ENCODE measurements at regions not wholly inside any gene's neighbourhood (a gene's known extent, or its start where the extent isn't known, plus 50 kb on each side); places are given as distances from the start of the nearest gene placed in this dataset.
A peak's percentile ranks its signal among the peaks of the same experiment; 100 is the strongest.

DNA sequence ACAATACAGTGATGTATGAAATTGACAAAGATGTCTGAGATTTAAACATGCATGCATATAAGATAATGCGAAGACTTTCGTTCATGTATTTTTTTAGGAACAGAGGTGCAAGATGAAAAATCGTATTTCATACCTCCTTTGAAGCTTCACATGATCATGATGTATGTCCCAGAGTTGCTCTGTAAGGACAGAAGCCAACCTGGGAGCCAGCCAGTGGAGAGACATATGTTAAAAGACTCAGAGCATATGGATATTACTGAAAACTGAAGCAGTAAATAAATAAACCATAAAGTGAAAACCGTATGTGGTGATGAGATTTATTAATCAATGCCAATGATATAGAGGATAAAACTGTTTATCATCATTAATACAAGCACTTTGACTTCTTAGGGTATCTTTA is 424.4 kb upstream of the NETO1 start:
- no peaks in the 10 kb centered on the region for H3K9me3 ChIP-seq (ENCODE audit: control insufficient read depth, insufficient read depth, low read length)
- POLR2A ChIA-PET, result no interaction called here
- no peak for DNase-seq (ENCODE audit: low read depth, low spot score)
- CTCF ChIA-PET, result no interaction called here
- TF ChIP-seq, protein P1, sequence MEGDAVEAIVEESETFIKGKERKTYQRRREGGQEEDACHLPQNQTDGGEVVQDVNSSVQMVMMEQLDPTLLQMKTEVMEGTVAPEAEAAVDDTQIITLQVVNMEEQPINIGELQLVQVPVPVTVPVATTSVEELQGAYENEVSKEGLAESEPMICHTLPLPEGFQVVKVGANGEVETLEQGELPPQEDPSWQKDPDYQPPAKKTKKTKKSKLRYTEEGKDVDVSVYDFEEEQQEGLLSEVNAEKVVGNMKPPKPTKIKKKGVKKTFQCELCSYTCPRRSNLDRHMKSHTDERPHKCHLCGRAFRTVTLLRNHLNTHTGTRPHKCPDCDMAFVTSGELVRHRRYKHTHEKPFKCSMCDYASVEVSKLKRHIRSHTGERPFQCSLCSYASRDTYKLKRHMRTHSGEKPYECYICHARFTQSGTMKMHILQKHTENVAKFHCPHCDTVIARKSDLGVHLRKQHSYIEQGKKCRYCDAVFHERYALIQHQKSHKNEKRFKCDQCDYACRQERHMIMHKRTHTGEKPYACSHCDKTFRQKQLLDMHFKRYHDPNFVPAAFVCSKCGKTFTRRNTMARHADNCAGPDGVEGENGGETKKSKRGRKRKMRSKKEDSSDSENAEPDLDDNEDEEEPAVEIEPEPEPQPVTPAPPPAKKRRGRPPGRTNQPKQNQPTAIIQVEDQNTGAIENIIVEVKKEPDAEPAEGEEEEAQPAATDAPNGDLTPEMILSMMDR (IDR thresholded peaks at IDR 0.05; ENCODE audit: low read depth, low read length), result no peak
- H3K27ac ChIP-seq (ENCODE audit: low read depth, low read length), result no peak overlapping the region
- no peaks in the 10 kb centered on the region for H3K27me3 ChIP-seq (ENCODE audit: control insufficient read depth, insufficient read depth, low read length)
- H3K4me3 ChIP-seq (ENCODE audit: low read depth, low read length), result no peak overlapping the region

DNA sequence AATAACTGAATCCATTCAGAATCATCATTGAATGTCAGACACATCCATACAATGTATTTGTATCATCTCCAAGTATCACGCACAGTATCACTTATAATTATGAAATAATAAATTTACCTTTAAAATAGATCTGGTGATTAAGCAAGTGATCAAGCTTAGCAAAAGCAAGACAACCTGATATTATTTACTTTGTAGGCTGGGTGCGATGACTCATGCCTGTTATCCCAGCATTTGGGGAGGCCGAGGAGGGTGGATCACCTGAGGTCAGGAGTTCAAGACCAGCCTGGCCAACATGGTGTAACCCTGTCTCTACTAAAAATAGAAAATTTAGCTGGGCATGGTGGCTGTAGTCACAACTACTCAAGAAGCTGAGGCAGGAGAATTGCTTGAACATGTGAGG is 421.0 kb upstream of the NETO1 start:
- H3K4me3 ChIP-seq (ENCODE audit: low read depth, low read length), result no peak overlapping the region
- CTCF ChIA-PET, result no interaction called here
- no peak for DNase-seq (ENCODE audit: low read depth, low spot score)
- H3K27ac ChIP-seq (ENCODE audit: low read depth, low read length), result no peak overlapping the region
- H3K9me3 ChIP-seq (ENCODE audit: control insufficient read depth, insufficient read depth, low read length), result no peaks in the 10 kb centered on the region; the same call in 1 of the 2 replicates
- TF ChIP-seq, protein P1 (IDR thresholded peaks at IDR 0.05; ENCODE audit: low read depth, low read length), result no peak
- no peaks in the 10 kb centered on the region for H3K27me3 ChIP-seq (ENCODE audit: control insufficient read depth, insufficient read depth, low read length)
- POLR2A ChIA-PET, result no interaction called here

DNA sequence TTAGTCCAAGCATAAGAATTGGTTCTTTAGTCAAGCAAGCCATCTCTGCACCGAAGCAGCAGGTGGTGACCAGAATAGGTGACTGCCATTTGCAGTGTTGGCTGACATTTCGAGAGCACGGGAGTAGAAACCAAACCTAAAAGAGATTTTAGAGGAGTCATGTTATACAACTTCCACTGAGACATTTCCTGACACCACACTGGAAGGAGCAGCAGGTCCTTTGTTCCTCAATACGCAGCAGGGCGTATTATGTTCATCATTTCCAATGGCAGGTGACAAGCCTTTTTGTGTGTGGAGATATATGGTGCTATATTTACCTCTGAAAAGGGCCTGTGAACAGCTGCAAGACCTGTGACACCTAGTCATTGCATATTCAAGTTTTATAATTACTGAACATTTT is 418.8 kb upstream of the NETO1 start:
- H3K9me3 ChIP-seq (ENCODE audit: control insufficient read depth, insufficient read depth, low read length), result no peaks in the 10 kb centered on the region; the same call in 1 of the 2 replicates
- no peak for DNase-seq (ENCODE audit: low read depth, low spot score)
- no peak overlapping the region for H3K27ac ChIP-seq (ENCODE audit: low read depth, low read length)
- no peaks in the 10 kb centered on the region for H3K27me3 ChIP-seq (ENCODE audit: control insufficient read depth, insufficient read depth, low read length)
- CTCF ChIA-PET, result no interaction called here
- TF ChIP-seq, protein P1 (IDR thresholded peaks at IDR 0.05; ENCODE audit: low read depth, low read length), result no peak
- POLR2A ChIA-PET, result no interaction called here
- no peak overlapping the region for H3K4me3 ChIP-seq (ENCODE audit: low read depth, low read length)

DNA sequence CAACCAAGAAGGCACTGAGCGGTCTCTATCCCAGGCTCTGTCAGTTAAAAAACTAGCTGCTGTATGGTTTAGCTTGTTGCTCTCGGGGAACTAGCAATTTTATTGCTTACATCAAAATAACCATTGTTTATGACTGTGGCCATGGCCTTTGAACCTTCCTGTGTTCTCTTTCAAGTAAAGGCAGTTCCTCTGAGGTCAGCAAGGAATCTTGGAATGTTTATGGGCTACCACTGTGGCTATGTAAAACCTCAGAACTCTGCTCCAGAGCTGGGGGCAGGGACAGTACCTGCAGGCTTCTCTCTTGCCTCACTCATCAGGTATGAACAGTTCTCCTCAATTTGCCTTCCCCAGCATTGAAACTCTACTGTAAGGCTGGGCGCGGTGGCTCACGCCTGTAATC is 416.0 kb upstream of the NETO1 start:
- peak; percentile 36 for DNase-seq (ENCODE audit: low read depth, low spot score)
- POLR2A ChIA-PET, result no interaction called here

DNA sequence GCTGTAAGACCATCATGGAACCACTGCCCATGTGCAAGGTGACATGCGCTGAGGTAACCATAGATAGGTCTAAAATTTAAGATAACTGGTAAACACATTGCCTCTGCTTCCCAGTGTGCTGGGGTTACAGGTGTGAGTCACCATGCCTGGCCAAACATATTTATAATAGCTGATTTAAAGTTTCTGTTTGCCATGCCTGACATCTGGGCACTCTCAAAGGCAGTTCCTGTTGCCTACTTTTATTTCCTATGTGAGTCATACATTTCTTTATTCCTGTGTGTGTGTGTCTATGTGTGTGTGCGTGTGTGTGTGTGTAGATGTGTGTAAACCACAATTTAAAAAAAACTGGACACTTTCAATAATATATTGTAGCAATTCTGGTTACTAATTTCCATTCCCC is 415.2 kb upstream of the NETO1 start:
- no peaks in the 10 kb centered on the region; the same call in 1 of the 2 replicates for H3K9me3 ChIP-seq (ENCODE audit: control insufficient read depth, insufficient read depth, low read length)
- no peak for DNase-seq (ENCODE audit: low read depth, low spot score)
- ChIA-PET POLR2A (no interaction called here), CTCF (no interaction called here)
- H3K4me3 ChIP-seq (ENCODE audit: low read depth, low read length), result no peak overlapping the region
- H3K27ac ChIP-seq (ENCODE audit: low read depth, low read length), result no peak overlapping the region
- H3K27me3 ChIP-seq (ENCODE audit: control insufficient read depth, insufficient read depth, low read length), result no peaks in the 10 kb centered on the region
- TF ChIP-seq, protein P1 (IDR thresholded peaks at IDR 0.05; ENCODE audit: low read depth, low read length), result no peak

More for the DNA sequence above, 416.0 kb upstream of the NETO1 start:
- H3K27me3 ChIP-seq (ENCODE audit: control insufficient read depth, insufficient read depth, low read length), result no peaks in the 10 kb centered on the region
- H3K9me3 ChIP-seq (ENCODE audit: control insufficient read depth, insufficient read depth, low read length), result no peaks in the 10 kb centered on the region; the same call in 1 of the 2 replicates
- H3K4me3 ChIP-seq (ENCODE audit: low read depth, low read length), result no peak overlapping the region
- no peak overlapping the region for H3K27ac ChIP-seq (ENCODE audit: low read depth, low read length)
- TF ChIP-seq, protein P1 (IDR thresholded peaks at IDR 0.05; ENCODE audit: low read depth, low read length), result no peak
- CTCF ChIA-PET, result no interaction called here
